ENCODE measurements at regions not wholly inside any gene's neighbourhood (a gene's known extent, or its start where the extent isn't known, plus 50 kb on each side); places are given as distances from the start of the nearest gene placed in this dataset.

- no peak overlapping the region for H3K27ac ChIP-seq
- no peak overlapping the region for H2AFZ ChIP-seq (ENCODE audit: low read depth)
- no peaks in the 10 kb centered on the region for H3K36me3 ChIP-seq (ENCODE audit: insufficient read depth)
- H3K9ac ChIP-seq = no peak overlapping the region
- H3K4me3 ChIP-seq (IDR thresholded peaks at IDR 0.05; ENCODE audit: insufficient read depth, low read depth, low read length) = no peak overlapping the region
- H3K4me2 ChIP-seq = no peak overlapping the region
- H3K27me3 ChIP-seq (ENCODE audit: insufficient read depth, low read depth) = no peaks in the 10 kb centered on the region
- no peaks in the 10 kb centered on the region for H4K20me1 ChIP-seq (ENCODE audit: insufficient read depth)
- H3K79me2 ChIP-seq (ENCODE audit: insufficient read depth, low read depth) = no peaks in the 10 kb centered on the region
- no peak for TF ChIP-seq CTCF (conservative IDR thresholded peaks at IDR 0.05; ENCODE audit: low read depth, low read length)
- H3K4me1 ChIP-seq (ENCODE audit: low read depth, poor library complexity, severe bottlenecking) = no peaks in the 10 kb centered on the region
Measured at GRCh38 chrX:39677978-39678791, 419.6 kb downstream of the BCOR start.

DNA sequence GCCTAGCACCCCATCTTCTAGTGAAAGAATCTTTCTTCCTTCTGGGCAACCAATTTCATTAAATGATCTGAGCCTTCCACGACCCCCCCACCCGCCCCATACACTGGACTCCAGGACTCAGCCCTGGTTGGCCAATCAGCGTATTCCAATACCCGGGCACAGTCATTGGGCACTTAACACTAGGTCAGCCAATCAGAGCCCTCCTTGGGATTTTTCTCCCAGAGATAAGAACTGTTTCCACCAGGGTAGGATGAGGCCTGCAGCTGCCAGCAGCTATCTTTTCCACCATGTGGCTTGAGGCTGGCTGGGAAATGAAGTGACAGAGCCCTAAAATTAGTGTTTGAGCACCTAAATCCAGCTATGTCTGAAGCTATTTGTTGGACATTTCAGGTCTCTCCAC, 418.8 kb downstream of the BCOR start:
- no peak overlapping the region for H3K4me3 ChIP-seq (IDR thresholded peaks at IDR 0.05; ENCODE audit: insufficient read depth, low read depth, low read length)
- H3K27me3 ChIP-seq (ENCODE audit: insufficient read depth, low read depth) = no peaks in the 10 kb centered on the region
- H3K4me1 ChIP-seq (ENCODE audit: low read depth, poor library complexity, severe bottlenecking) = no peaks in the 10 kb centered on the region
- H2AFZ ChIP-seq (ENCODE audit: low read depth) = no peak overlapping the region
- no peak overlapping the region for H3K9ac ChIP-seq
- no peak overlapping the region for H3K4me2 ChIP-seq
- no peak overlapping the region for H3K27ac ChIP-seq
- TF ChIP-seq CTCF (conservative IDR thresholded peaks at IDR 0.05; ENCODE audit: low read depth, low read length) = no peak
- H3K36me3 ChIP-seq (ENCODE audit: insufficient read depth) = no peaks in the 10 kb centered on the region
- no peaks in the 10 kb centered on the region for H4K20me1 ChIP-seq (ENCODE audit: insufficient read depth)
- H3K79me2 ChIP-seq (ENCODE audit: insufficient read depth, low read depth) = no peaks in the 10 kb centered on the region

- H3K4me3 ChIP-seq (IDR thresholded peaks at IDR 0.05; ENCODE audit: insufficient read depth, low read depth, low read length) = no peak overlapping the region
- H3K27ac ChIP-seq = no peak overlapping the region
- H3K9ac ChIP-seq = no peak overlapping the region
- no peak overlapping the region for H2AFZ ChIP-seq (ENCODE audit: low read depth)
- H3K4me2 ChIP-seq = no peak overlapping the region
- no peaks in the 10 kb centered on the region for H3K79me2 ChIP-seq (ENCODE audit: insufficient read depth, low read depth)
- H3K36me3 ChIP-seq (ENCODE audit: insufficient read depth) = no peaks in the 10 kb centered on the region
- H4K20me1 ChIP-seq (ENCODE audit: insufficient read depth) = no peaks in the 10 kb centered on the region
- no peak for TF ChIP-seq CTCF (conservative IDR thresholded peaks at IDR 0.05; ENCODE audit: low read depth, low read length)
- H3K27me3 ChIP-seq (ENCODE audit: insufficient read depth, low read depth) = no peaks in the 10 kb centered on the region
- H3K4me1 ChIP-seq (ENCODE audit: low read depth, poor library complexity, severe bottlenecking) = no peaks in the 10 kb centered on the region
Measured at GRCh38 chrX:39679497-39680157, 418.1 kb downstream of the BCOR start.

- no peaks in the 10 kb centered on the region for H3K4me1 ChIP-seq (ENCODE audit: low read depth, poor library complexity, severe bottlenecking)
- no peak overlapping the region for H3K4me3 ChIP-seq (IDR thresholded peaks at IDR 0.05; ENCODE audit: insufficient read depth, low read depth, low read length)
- H3K4me2 ChIP-seq = no peak overlapping the region
- no peak overlapping the region for H3K27ac ChIP-seq
- H3K9ac ChIP-seq = no peak overlapping the region
- no peaks in the 10 kb centered on the region for H3K27me3 ChIP-seq (ENCODE audit: insufficient read depth, low read depth)
- no peaks in the 10 kb centered on the region for H3K36me3 ChIP-seq (ENCODE audit: insufficient read depth)
- no peak overlapping the region for H2AFZ ChIP-seq (ENCODE audit: low read depth)
- H3K79me2 ChIP-seq (ENCODE audit: insufficient read depth, low read depth) = no peaks in the 10 kb centered on the region
- TF ChIP-seq CTCF (conservative IDR thresholded peaks at IDR 0.05; ENCODE audit: low read depth, low read length) = no peak
- H4K20me1 ChIP-seq (ENCODE audit: insufficient read depth) = no peaks in the 10 kb centered on the region
Measured at GRCh38 chrX:39681885-39682284, 415.9 kb downstream of the BCOR start.
